IMR-90 (cell line): ENCODE measurements at regions not wholly inside any gene's neighbourhood (a gene's known extent, or its start where the extent isn't known, plus 50 kb on each side); places are given as distances from the start of the nearest gene placed in this dataset.

Experiments
- ATAC-seq: fragments of 200-7000 bp; cut with Tn5 transposase; 2 replicates; pipeline ENCODE4 v1.9.1; 2020; ENCODE audit warnings: low read depth, mild to moderate bottlenecking, moderate library complexity
- BruUV-seq: library from RNA; stranded (reverse); fragments of 400-500 nt; replicated peaks from 2 replicates; lab custom pipeline; 2021; lab: Mats Ljungman, UMichigan
- CTCF ChIA-PET: fragments of 300-600 bp; formaldehyde crosslinking; extraction: SDS; loops from one replicate; lab custom pipeline; 2021; ENCODE audit warnings: antibody characterized with exemption; lab: Yijun Ruan, JAX
- POLR2A ChIA-PET: fragments of 300-600 bp; sonication (Branson Sonifier 250); formaldehyde crosslinking; loops from one replicate; lab custom pipeline; 2022; ENCODE audit warnings: antibody characterized with exemption; ENCODE audit not compliant: unreplicated experiment; lab: Charles Lee
- DNase-seq: peaks from one replicate; pipeline ENCODE4 v3.0.0; 2013
- H2AFZ ChIP-seq: replicated peaks from 2 replicates; pipeline ENCODE3; 2013; ENCODE audit warnings: low read length, mild to moderate bottlenecking; ENCODE audit not compliant: poor library complexity
- H2AK5ac ChIP-seq: 2 replicates; pipeline ENCODE4 v1.6.1; 2013; ENCODE audit warnings: low read depth, low read length, inconsistent platforms
- H2AK9ac ChIP-seq: replicated peaks from 2 replicates; pipeline ENCODE3; 2013; ENCODE audit warnings: mild to moderate bottlenecking, low read depth, low read length, moderate library complexity; ENCODE audit not compliant: poor library complexity
- H2BK120ac ChIP-seq: 2 replicates; pipeline ENCODE4 v1.6.1; 2013; ENCODE audit warnings: low read depth, low read length, inconsistent platforms
- H2BK15ac ChIP-seq: 3 replicates; pipeline ENCODE4 v1.6.1; 2013; ENCODE audit warnings: low read depth, low read length, inconsistent platforms
- H2BK20ac ChIP-seq: 2 replicates; pipeline ENCODE4 v1.6.1; 2013; ENCODE audit warnings: low read depth, mild to moderate bottlenecking, inconsistent platforms, low read length, moderate library complexity
- H2BK5ac ChIP-seq: 2 replicates; pipeline ENCODE4 v1.6.1; 2013; ENCODE audit warnings: mild to moderate bottlenecking, low read depth, low read length, inconsistent platforms; ENCODE audit not compliant: poor library complexity, severe bottlenecking
- H3K14ac ChIP-seq: replicated peaks from 2 replicates; pipeline ENCODE4 v1.6.1; 2013; ENCODE audit warnings: low read depth, low read length, inconsistent platforms
- H3K18ac ChIP-seq: 2 replicates; pipeline ENCODE4 v1.6.1; 2013; ENCODE audit warnings: low read depth, low read length, control low read depth
- H3K23ac ChIP-seq: 2 replicates; pipeline ENCODE4 v1.6.1; 2013; ENCODE audit warnings: low read depth, low read length, inconsistent platforms
- H3K27ac ChIP-seq: 2 replicates; pipeline ENCODE4 v1.5.1; 2013; ENCODE audit warnings: mild to moderate bottlenecking, control low read depth, low read length; ENCODE audit not compliant: insufficient read depth
- H3K27me3 ChIP-seq: 2 replicates; pipeline ENCODE4 v1.6.1; 2013; ENCODE audit warnings: low read length; ENCODE audit not compliant: control insufficient read depth, insufficient read depth
- H3K36me3 ChIP-seq: 2 replicates; pipeline ENCODE4 v1.6.1; 2013; ENCODE audit warnings: low read length, mixed read lengths; ENCODE audit not compliant: control insufficient read depth, insufficient read depth
- H3K4ac ChIP-seq: 2 replicates; pipeline ENCODE4 v1.6.1; 2013; ENCODE audit warnings: low read depth, low read length, inconsistent platforms
- H3K4me1 ChIP-seq: 2 replicates; pipeline ENCODE4 v1.6.1; 2013; ENCODE audit warnings: low read length, mixed read lengths; ENCODE audit not compliant: control insufficient read depth, insufficient read depth
- H3K4me2 ChIP-seq: 2 replicates; pipeline ENCODE4 v1.6.1; 2013; ENCODE audit warnings: low read depth, mild to moderate bottlenecking, control low read depth, low read length, moderate library complexity
- H3K4me3 ChIP-seq: 2 replicates; pipeline ENCODE4 v1.5.1; 2013; ENCODE audit warnings: low read depth, mild to moderate bottlenecking, control low read depth, low read length, moderate library complexity; ENCODE audit not compliant: insufficient read depth
- H3K56ac ChIP-seq: 2 replicates; pipeline ENCODE4 v1.6.1; 2013; ENCODE audit warnings: low read length, inconsistent platforms; ENCODE audit not compliant: insufficient read depth; ENCODE audit errors: extremely low read depth
- H3K79me1 ChIP-seq, 2 experiments: 2 replicates each; pipeline ENCODE4 v1.6.1; 2013; ENCODE audit warnings: low read length in 2 of 2, inconsistent platforms in 1 of 2, low read depth in 1 of 2
- H3K9ac ChIP-seq: 2 replicates; pipeline ENCODE4 v1.6.1; 2013; ENCODE audit warnings: low read depth, low read length, control low read depth
- H3K9me1 ChIP-seq: 2 replicates; pipeline ENCODE4 v1.6.1; 2013; ENCODE audit warnings: low read length, inconsistent platforms; ENCODE audit not compliant: insufficient read depth
- H3K9me3 ChIP-seq: 2 replicates; pipeline ENCODE4 v1.6.1; 2013; ENCODE audit warnings: low read length; ENCODE audit not compliant: control insufficient read depth, insufficient read depth
- H4K20me1 ChIP-seq: 2 replicates; pipeline ENCODE4 v1.6.1; 2013; ENCODE audit warnings: low read length, inconsistent platforms; ENCODE audit not compliant: insufficient read depth
- H4K5ac ChIP-seq: 2 replicates; pipeline ENCODE4 v1.6.1; 2013; ENCODE audit warnings: mild to moderate bottlenecking, low read depth, low read length, control low read depth
- H4K8ac ChIP-seq, 2 experiments: 2 replicates each; pipeline ENCODE4 v1.6.1; 2013; ENCODE audit warnings: low read depth in 2 of 2, low read length in 2 of 2, control low read depth in 1 of 2, inconsistent platforms in 1 of 2
- H4K91ac ChIP-seq: 2 replicates; pipeline ENCODE4 v1.6.1; 2013; ENCODE audit warnings: low read depth, low read length, inconsistent platforms; ENCODE audit not compliant: insufficient read depth
- CHD1 ChIP-seq: IDR thresholded peaks from 2 replicates; pipeline ENCODE4 v1.6.1; 2012; ENCODE audit warnings: low read depth, low read length, improper control_type of control experiment
- RFX5 ChIP-seq: IDR thresholded peaks from 2 replicates; pipeline ENCODE4 v1.8.0; 2012; ENCODE audit warnings: low read depth, mild to moderate bottlenecking, low read length, moderate library complexity
- WGBS, 2 experiments: methylation state at CpG; one replicate each; pipeline versions ENCODE4 v1.1.5 to v1.1.7; 2013; ENCODE audit warnings: missing lambda C conversion rate in 2 of 2; ENCODE audit not compliant: insufficient read length in 1 of 2; ENCODE audit errors: extremely low coverage in 2 of 2; 5-methylcytosine and 5-hydroxymethylcytosine counted together
- dilution Hi-C: fragments of 300-500 bp; cut with HindIII; formaldehyde crosslinking; loops from one replicate; pipeline ENCODE4 v1.14.3; 2018; ENCODE audit warnings: low sequenced_read_pairs; ENCODE audit not compliant: unreplicated experiment
- in situ Hi-C: fragments of 300-500 bp; cut with MboI; formaldehyde crosslinking; loops from 3 replicates; pipeline ENCODE4 v1.14.3; 2019; ENCODE audit warnings: low sequenced_read_pairs, inconsistent platforms, mixed read lengths
- intact Hi-C: fragments of 100-400 bp; cut with micrococcal nuclease; formaldehyde crosslinking; loops from 2 replicates; pipeline ENCODE4 v1.10.0; 2022

DNA sequence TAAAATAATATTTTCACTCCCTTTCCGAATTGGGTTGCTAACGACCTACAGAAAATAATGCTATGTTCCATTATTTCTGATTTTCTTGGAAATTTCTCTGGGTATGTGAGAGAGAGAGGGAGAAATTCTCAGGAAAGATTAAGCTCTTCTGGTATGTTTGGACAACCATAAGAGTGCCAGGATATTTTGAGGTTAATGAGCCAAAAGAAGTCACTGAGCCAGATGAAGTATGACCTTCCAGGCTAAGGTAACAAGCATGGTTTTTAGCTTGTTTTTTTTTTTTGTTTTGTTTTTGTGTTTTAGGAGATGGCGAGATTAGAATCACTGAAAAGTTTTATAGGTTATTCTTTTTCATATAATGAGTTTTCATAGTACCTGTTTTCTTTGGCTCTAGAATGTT is 171.0 kb upstream of the FOXP2 start:
- CTCF ChIA-PET: no interaction called here

More for the DNA sequence above, 171.0 kb upstream of the FOXP2 start:
- no peaks in the 10 kb centered on the region for H3K9me3 ChIP-seq
- no peak overlapping the region for H3K14ac ChIP-seq
- 100% methylated on average over 1 of the region's 3 CpGs; no CpG with 5 or more reads in 1 of the 2 experiments for WGBS, 2 experiments
- no peaks in the 10 kb centered on the region for H3K79me1 ChIP-seq
- H4K20me1 ChIP-seq: no peaks in the 10 kb centered on the region
- H3K27ac ChIP-seq: no peak overlapping the region
- H3K9me1 ChIP-seq: no peaks in the 10 kb centered on the region
- H3K23ac ChIP-seq: no peak overlapping the region
- H4K8ac ChIP-seq: no peak overlapping the region
- H2AK5ac ChIP-seq: no peak overlapping the region
- POLR2A ChIA-PET: no interaction called here
- BruUV-seq: no TSS peak
- H3K9ac ChIP-seq: no peak overlapping the region
- no peak overlapping the region for H4K5ac ChIP-seq
- no peak overlapping the region for H2BK15ac ChIP-seq
- H3K4ac ChIP-seq: no peak overlapping the region
- H2BK5ac ChIP-seq: no peak overlapping the region
- no peak overlapping the region for H2AFZ ChIP-seq
- dilution Hi-C loops (no loop called here), in situ Hi-C loops (no loop called here), intact Hi-C loops (no loop called here)
- H3K4me2 ChIP-seq: no peak overlapping the region
- TF ChIP-seq CHD1: no peak
- no peak for TF ChIP-seq RFX5
- ATAC-seq (no peak), DNase-seq (no peak)
- no peak overlapping the region for H3K18ac ChIP-seq
- H3K36me3 ChIP-seq: no peaks in the 10 kb centered on the region
- no peak overlapping the region for H2BK120ac ChIP-seq
- H3K4me1 ChIP-seq: no peaks in the 10 kb centered on the region
- H3K27me3 ChIP-seq: no peaks in the 10 kb centered on the region
- no peak overlapping the region for H4K91ac ChIP-seq
- H2AK9ac ChIP-seq: no peak overlapping the region
- no peak overlapping the region for H3K4me3 ChIP-seq
- H3K56ac ChIP-seq: no peak overlapping the region
- H2BK20ac ChIP-seq: no peak overlapping the region
